ENCODE measurements at regions not wholly inside any gene's neighbourhood (a gene's known extent, or its start where the extent isn't known, plus 50 kb on each side); places are given as distances from the start of the nearest gene placed in this dataset.
"Not testable (repeated sequence)": the region's sequence is repeated elsewhere in the genome, so short reads cannot be mapped to it uniquely, and the experiment has no call there.

DNA sequence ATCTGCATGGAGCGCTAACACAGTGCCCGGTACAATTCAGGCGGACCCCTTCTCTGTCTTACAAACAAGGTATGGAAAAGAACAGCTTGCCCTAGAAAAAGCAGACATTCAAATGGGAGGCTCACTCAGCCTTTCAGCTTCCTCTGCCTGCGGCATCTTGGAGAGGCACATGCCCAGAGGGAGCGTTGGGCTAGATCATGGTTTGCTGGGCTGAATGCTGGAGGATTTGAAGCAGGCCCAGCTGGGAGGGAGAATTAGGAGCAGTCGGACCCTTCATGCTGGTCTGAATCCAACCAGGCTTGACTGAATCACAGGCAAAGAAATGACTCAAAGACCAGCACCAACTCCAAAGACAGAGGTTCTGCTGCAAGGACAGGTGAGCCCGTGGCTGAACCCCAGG lies 286.7 kb upstream of the FRG1 start:
- H3K4me3 ChIP-seq; intact Hi-C loops (cut with DNase I); H3K36me3 ChIP-seq; DNase-seq; H3K27me3 ChIP-seq; ATAC-seq; H3K4me1 ChIP-seq; H3K9me3 ChIP-seq; H3K27ac ChIP-seq: not testable (repeated sequence)
- 79 to 90% methylated on average over 7 of the region's 7 CpGs for WGBS, 2 donors

DNA sequence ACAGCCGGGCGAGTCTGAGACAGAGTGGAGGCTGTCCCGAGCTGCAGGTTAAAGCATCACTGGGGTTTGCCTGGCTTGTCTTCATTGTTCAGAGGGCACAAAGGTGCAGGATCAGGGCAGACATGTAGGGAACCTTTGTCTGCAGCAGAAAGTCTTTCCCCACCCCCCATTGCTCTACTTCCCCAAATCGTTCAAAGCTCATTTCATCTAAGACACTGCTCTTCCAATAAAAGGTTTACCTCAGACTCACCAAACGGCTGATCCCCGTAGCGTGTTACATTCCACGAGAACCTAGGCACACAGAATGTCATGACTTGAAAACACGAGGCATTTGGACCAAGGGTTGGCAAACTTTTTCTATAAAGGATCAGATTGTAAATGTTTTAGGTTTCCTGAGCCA lies 286.3 kb upstream of the FRG1 start:
- DNase-seq; H3K36me3 ChIP-seq; H3K27me3 ChIP-seq; intact Hi-C loops (cut with DNase I); ATAC-seq; H3K27ac ChIP-seq; H3K9me3 ChIP-seq; H3K4me3 ChIP-seq; H3K4me1 ChIP-seq: not testable (repeated sequence)
- WGBS, 2 donors, result 85% methylated on average over 6 to 8 of the region's 9 CpGs

DNA sequence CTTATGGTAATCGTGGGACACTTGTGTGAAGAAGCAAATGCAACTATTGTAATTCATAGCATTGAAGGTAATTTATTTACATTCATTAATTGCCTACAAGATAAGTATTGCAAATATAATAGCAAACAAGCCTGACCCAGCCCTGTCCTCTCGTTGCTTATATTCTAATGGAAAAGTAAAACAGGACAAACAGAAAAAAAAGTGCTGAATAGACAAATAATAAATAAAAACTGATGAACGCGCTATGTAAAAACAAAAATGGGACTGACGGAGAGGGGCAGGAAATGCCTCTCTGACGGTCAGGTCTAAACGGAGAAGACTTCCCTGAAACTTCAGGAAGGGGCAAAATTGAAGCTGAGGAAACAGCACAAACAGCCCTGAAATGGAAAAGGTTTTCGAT lies 284.9 kb upstream of the FRG1 start:
- H3K27me3 ChIP-seq; intact Hi-C loops (cut with DNase I); H3K36me3 ChIP-seq; H3K4me1 ChIP-seq; H3K27ac ChIP-seq; ATAC-seq; H3K9me3 ChIP-seq; DNase-seq; H3K4me3 ChIP-seq: not testable (repeated sequence)
- WGBS, 2 donors, result 83 to 87% methylated on average over 8 of the region's 8 CpGs

DNA sequence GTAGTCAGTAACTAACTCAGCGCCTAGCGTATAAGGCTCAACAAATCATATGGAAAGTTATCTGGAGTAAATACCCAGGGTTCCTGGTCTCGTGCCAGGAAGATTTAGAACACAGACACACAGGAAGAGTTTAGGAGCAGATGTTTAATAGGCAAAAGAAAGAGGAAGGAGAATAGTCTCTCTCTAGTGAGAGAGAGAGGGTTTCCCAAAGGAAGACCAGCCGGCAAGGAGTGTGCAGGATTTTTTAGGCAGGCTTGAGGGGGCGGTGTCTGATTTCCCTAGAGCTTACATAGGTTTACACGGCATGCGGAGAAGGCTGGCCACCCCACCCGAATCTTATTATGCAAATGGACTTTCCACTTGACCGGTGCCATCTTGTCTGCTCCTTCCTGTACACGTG lies 284.0 kb upstream of the FRG1 start:
- DNase-seq (no peak), ATAC-seq (no peak)
- Histone ChIP-seq H3K4me3 (no peak overlapping the region), H3K27me3 (peaks cover 0 to 2% (median 0%) of the 10 kb centered on the region in 7 donors), H3K27ac (no peak overlapping the region), H3K9me3 (no peaks in the 10 kb centered on the region), H3K4me1 (peaks cover 0 to 2% (median 0%) of the 10 kb centered on the region in 9 donors), H3K36me3 (no peaks in the 10 kb centered on the region)
- intact Hi-C loops (cut with DNase I), result no loop called here
- TF ChIP-seq, protein P1, sequence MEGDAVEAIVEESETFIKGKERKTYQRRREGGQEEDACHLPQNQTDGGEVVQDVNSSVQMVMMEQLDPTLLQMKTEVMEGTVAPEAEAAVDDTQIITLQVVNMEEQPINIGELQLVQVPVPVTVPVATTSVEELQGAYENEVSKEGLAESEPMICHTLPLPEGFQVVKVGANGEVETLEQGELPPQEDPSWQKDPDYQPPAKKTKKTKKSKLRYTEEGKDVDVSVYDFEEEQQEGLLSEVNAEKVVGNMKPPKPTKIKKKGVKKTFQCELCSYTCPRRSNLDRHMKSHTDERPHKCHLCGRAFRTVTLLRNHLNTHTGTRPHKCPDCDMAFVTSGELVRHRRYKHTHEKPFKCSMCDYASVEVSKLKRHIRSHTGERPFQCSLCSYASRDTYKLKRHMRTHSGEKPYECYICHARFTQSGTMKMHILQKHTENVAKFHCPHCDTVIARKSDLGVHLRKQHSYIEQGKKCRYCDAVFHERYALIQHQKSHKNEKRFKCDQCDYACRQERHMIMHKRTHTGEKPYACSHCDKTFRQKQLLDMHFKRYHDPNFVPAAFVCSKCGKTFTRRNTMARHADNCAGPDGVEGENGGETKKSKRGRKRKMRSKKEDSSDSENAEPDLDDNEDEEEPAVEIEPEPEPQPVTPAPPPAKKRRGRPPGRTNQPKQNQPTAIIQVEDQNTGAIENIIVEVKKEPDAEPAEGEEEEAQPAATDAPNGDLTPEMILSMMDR (IDR thresholded peaks at IDR 0.05), result no peak
- 44% methylated on average over 10 of the region's 10 CpGs for WGBS, 2 donors

DNA sequence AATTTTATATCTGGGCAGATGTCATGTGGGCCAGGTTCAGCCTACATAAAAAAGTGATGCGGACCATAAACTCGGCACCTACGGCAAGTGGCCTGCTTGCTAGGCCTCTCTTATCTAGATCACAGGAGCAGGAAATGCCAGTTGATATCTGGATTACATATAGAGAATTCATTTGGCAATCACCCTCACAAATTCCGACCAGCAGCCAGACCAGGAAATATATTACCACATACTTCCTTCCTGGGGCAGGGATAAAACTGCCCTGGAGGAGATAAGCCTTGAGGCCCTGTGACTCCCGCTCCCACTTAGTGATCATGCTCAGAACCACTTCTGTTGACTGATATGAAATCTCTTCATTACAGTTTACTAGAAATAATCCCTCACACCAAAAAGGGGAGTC lies 282.4 kb upstream of the FRG1 start:
- H3K27ac ChIP-seq, result peak overlapping the region in 1 of 10 donors; percentile 70
- H3K4me1 ChIP-seq; intact Hi-C loops (cut with DNase I); H3K4me3 ChIP-seq; H3K9me3 ChIP-seq; ATAC-seq; H3K27me3 ChIP-seq; DNase-seq; H3K36me3 ChIP-seq: not testable (repeated sequence)
- WGBS, 2 donors, result 60 to 63% methylated on average over 5 of the region's 5 CpGs

DNA sequence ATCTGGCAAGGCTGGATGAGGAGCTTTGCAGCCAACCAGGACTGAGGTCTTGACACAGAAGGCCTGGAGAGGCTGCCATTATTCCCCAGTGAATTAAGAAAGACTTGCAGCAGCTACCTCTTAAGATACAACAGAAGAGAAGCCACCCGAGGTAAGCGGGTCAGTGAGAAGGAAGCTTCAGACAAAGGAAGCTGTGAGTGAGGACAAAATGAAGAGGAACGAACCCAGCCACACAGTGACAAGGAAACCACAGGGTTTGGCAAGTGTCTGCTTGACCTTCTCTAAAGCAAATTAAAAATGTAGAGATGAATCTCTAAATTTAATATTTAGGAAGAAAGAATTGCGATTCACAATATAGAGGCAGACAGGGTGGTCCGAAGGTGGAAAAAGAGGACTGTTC lies 281.8 kb upstream of the FRG1 start:
- H3K27me3 ChIP-seq; H3K4me3 ChIP-seq; H3K4me1 ChIP-seq; DNase-seq; H3K9me3 ChIP-seq; intact Hi-C loops (cut with DNase I); H3K36me3 ChIP-seq: not testable (repeated sequence)
- peak overlapping the region in 1 of 10 donors; percentile 70 for H3K27ac ChIP-seq
- 73 to 81% methylated on average over 5 of the region's 5 CpGs for WGBS, 2 donors
- ATAC-seq, result peak in 3 of 8 donors; percentile 31 to 63 (median 39)

DNA sequence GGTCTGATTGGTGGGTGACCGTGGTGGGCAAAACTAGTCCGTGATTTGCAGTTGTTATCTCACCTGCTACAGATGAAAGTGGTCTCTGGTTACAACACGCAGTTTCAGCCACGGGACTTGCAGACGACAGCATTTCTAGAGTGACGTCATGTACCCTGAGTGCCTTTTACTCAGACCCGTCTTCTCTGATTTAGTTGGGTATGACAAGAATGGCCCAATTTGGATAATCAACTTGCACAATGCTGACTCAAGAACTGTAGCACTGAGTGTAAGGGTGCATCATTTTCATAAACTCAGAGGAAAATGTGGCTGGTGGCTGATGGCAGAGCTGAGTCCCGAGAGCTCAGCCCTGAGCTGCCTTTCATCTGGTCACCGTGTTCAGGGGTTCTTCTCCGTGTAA lies 281.4 kb upstream of the FRG1 start:
- Histone ChIP-seq H3K27me3 (peaks cover 0 to 4% (median 0%) of the 10 kb centered on the region in 7 donors), H3K4me3 (no peak overlapping the region)
- ATAC-seq, result peak in 2 of 8 donors; percentile 37 to 49

More for the DNA sequence above, 281.4 kb upstream of the FRG1 start:
- intact Hi-C loops (cut with DNase I), result no loop called here
- H3K27ac ChIP-seq, result peak overlapping the region in 1 of 10 donors; percentile 70
- TF ChIP-seq, protein P1 (IDR thresholded peaks at IDR 0.05), result no peak
- no peaks in the 10 kb centered on the region for H3K9me3 ChIP-seq
- H3K36me3 ChIP-seq, result no peaks in the 10 kb centered on the region
- WGBS, 2 donors, result 78 to 92% methylated on average over 8 to 9 of the region's 10 CpGs
- DNase-seq, result no peak
- peaks cover 0 to 2% (median 0%) of the 10 kb centered on the region in 9 donors for H3K4me1 ChIP-seq
